Ovary (tissue), 3 donors: ENCODE measurements at regions not wholly inside any gene's neighbourhood (a gene's known extent, or its start where the extent isn't known, plus 50 kb on each side); places are given as distances from the start of the nearest gene placed in this dataset.

Experiments
- EP300 ChIP-seq: sonication (generic); formaldehyde crosslinking; IDR thresholded peaks from one replicate; pipeline ENCODE4 v1.6.1; 2017; ENCODE audit warnings: antibody characterized with exemption
- TF ChIP-seq, protein P1 (sequence below), 3 donors: fragments of 450-650 bp in 2 of 3; fragments of 200-600 bp in 1 of 3; IDR thresholded peaks; one replicate each; pipeline versions ENCODE4 v1.5.1 to v1.8.0; 2016 to 2022; ENCODE audit warnings: antibody characterized with exemption in 3 of 3, mild to moderate bottlenecking in 1 of 3
- donor health status: DM: no; HTN: no; CAD: no.

DNA sequence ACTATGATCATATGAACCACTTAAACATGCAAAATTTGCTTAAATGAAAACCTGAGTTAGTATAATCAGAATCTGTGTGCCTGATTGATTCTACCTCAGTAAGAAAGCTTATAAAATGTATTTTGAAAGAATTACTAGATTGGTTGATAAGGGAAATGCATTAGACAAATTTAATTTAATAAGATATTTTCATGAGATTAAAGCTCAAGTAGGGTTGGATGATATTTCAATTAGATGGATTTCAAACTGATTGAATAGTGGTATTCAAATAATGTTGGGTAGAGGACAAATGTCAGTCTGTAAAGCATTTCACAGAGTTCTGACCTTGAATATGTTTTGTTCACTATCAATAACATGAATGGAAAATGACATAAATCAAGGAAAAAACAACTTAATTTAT, 780.4 kb upstream of the ALCAM start:
- TF ChIP-seq, protein P1, sequence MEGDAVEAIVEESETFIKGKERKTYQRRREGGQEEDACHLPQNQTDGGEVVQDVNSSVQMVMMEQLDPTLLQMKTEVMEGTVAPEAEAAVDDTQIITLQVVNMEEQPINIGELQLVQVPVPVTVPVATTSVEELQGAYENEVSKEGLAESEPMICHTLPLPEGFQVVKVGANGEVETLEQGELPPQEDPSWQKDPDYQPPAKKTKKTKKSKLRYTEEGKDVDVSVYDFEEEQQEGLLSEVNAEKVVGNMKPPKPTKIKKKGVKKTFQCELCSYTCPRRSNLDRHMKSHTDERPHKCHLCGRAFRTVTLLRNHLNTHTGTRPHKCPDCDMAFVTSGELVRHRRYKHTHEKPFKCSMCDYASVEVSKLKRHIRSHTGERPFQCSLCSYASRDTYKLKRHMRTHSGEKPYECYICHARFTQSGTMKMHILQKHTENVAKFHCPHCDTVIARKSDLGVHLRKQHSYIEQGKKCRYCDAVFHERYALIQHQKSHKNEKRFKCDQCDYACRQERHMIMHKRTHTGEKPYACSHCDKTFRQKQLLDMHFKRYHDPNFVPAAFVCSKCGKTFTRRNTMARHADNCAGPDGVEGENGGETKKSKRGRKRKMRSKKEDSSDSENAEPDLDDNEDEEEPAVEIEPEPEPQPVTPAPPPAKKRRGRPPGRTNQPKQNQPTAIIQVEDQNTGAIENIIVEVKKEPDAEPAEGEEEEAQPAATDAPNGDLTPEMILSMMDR (IDR thresholded peaks at IDR 0.05), result no peak
- TF ChIP-seq EP300, result no peak
